ENCODE measurements at regions not wholly inside any gene's neighbourhood (a gene's known extent, or its start where the extent isn't known, plus 50 kb on each side); places are given as distances from the start of the nearest gene placed in this dataset.
"Not testable (repeated sequence)": the region's sequence is repeated elsewhere in the genome, so short reads cannot be mapped to it uniquely, and the experiment has no call there.

- no peak for DNase-seq
Observed at GRCh38 chr1:100629391-100629790, 90.2 kb upstream of the VCAM1 start.

GRCh38 chr1:100631015-100631551, 88.5 kb upstream of the VCAM1 start:
- DNase-seq = peak; percentile 95

GRCh38 chr1:100642826-100643225, 76.7 kb upstream of the VCAM1 start:
- no peak for DNase-seq

GRCh38 chr1:100643471-100644196, 75.9 kb upstream of the VCAM1 start:
- peak; percentile 45 for DNase-seq

- no peak for DNase-seq
Observed at GRCh38 chr1:100646001-100646400, 73.5 kb upstream of the VCAM1 start.

- no peak for DNase-seq
Observed at GRCh38 chr1:100649146-100649545, 70.4 kb upstream of the VCAM1 start.

GRCh38 chr1:100657876-100658715, 61.4 kb upstream of the VCAM1 start:
- DNase-seq = no peak

- DNase-seq = no peak
Observed at GRCh38 chr1:100658716-100659026, 60.9 kb upstream of the VCAM1 start.

- DNase-seq = no peak
Observed at GRCh38 chr1:100661176-100661575, 58.4 kb upstream of the VCAM1 start.

- DNase-seq = not testable (repeated sequence)
Observed at GRCh38 chr1:100668494-100668893, 51.0 kb upstream of the VCAM1 start.
